LNCAP (cell line): ENCODE measurements at regions not wholly inside any gene's neighbourhood (a gene's known extent, or its start where the extent isn't known, plus 50 kb on each side); places are given as distances from the start of the nearest gene placed in this dataset.

Experiments
- CTCF ChIP-seq: fragments of 450-650 bp; IDR thresholded peaks from 2 replicates; pipeline ENCODE4 v1.5.1; 2017; ENCODE audit warnings: mild to moderate bottlenecking

GRCh38 chr5:60101573-60101972, 208.0 kb upstream of the PDE4D start:
- TF ChIP-seq CTCF = no peak

DNA sequence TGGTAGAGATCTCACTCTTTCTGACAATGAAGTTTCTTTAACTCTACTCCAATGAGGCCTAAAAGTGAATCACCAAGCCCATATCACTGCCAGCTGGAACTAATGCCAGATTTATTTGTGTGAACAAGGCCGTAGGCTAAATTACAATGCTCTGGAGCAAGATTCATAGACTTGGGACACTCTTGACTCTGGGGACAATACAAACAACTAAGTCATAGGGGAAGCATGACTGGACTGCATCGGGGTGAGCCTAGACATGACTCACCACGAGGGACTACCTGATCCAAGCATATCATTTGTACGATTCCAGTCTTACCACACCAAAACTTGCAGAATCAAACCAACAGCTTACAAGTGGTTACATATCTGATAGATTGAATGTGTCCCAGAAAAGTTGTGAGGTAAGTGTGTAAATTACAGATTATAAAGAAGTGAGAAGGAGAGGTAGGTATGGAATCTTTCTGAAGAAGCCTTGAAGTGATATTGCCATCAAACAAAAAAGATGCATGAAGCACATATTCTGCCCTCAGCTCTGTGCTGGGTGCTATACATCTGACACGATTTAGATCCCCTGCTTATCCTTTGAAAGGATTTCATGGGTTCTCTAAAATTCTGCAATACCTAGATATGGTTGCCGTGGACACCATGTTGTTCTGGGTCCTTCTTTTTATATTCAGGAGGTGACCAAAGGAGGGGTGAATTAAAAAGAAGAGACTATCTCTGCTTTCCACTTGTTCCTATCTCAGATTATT, 199.3 kb upstream of the PDE4D start:
- no peak for TF ChIP-seq CTCF

DNA sequence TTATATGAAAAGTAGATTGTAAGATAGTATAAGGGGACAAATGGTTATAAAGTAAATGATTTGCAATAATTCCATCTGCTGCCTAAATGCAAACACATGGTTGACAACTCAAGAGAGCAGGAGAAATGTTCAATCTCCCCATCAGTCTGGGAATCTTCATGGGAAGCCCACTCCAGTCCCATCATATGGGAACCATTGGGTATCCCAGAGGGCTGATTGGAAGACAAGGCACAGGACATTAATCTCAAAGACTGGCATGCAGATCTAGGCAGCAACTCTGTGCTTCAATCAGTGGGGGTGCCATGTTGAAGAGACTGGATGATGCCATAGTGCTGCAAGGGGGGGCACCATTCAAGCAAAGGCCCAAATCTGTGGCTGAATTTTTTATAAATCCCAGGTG, 193.1 kb upstream of the PDE4D start:
- no peak for TF ChIP-seq CTCF

DNA sequence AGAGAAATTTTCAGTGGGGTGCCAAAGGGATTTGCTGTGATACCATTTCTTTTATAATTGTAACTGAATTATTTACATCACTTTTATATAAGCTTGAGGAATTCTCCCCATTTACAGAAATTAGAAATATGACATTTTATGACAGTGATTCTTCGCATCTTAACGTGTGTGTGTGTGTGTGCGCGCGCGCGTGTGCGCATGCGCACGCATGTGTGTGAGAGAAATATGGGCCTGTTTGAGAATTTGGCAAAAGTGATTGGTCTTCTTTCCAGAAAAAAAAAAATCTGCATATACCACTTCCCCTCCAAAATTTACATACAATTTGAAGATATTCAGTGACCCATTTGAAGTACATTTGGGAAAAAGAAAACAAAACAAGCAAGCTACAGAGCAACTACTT, 190.7 kb upstream of the PDE4D start:
- TF ChIP-seq CTCF = no peak

- TF ChIP-seq CTCF = no peak
Measured at GRCh38 chr5:60077292-60077691, 183.8 kb upstream of the PDE4D start.

- TF ChIP-seq CTCF = no peak
Measured at GRCh38 chr5:60076746-60077145, 183.2 kb upstream of the PDE4D start.

- no peak for TF ChIP-seq CTCF
Measured at GRCh38 chr5:60066502-60066901, 173.0 kb upstream of the PDE4D start.

DNA sequence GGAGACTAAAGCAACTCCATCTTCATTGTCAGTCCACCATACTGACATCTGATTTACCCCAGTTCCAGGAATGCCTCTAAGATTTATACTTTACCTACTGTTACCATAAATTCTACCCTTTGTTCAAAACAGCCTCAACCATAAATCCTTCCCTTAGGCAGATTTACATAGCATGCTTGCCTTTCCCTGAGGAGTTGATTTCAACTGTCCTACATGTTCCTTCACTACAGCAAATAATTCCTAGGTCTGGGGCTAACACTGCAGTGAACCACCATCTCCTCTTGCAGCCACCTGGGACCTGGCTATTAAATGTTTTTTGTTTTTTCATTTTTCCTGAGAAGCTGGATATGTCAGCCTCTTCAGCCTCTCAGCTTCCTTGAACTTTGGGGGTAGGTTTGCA, 166.9 kb upstream of the PDE4D start:
- no peak for TF ChIP-seq CTCF
